K562 (cell line): ENCODE measurements at regions not wholly inside any gene's neighbourhood (a gene's known extent, or its start where the extent isn't known, plus 50 kb on each side); places are given as distances from the start of the nearest gene placed in this dataset.

Source experiments
- ATAC-seq: fragments of 200-7000 bp; cut with Tn5 transposase; 3 replicates; pipeline ENCODE4 v1.9.1; 2020; ENCODE audit warnings: moderate library complexity
- BruUV-seq: library from RNA; stranded (reverse); fragments of 400-500 nt; replicated peaks from 2 replicates; lab custom pipeline; 2021; lab: Mats Ljungman, UMichigan
- CTCF ChIA-PET: fragments of 300-600 bp; formaldehyde crosslinking; extraction: SDS; loops from one replicate; lab custom pipeline; 2021; ENCODE audit warnings: low intra/inter-chr PET ratio; lab: Yijun Ruan, JAX
- POLR2A ChIA-PET: fragments of 300-600, 350-650 bp; sonication (Branson Sonifier 250); formaldehyde crosslinking; extraction: SDS; loops from one replicate; lab custom pipeline; 2021; ENCODE audit warnings: antibody characterized with exemption, inconsistent platforms; lab: Yijun Ruan, JAX
- DNase-seq, 4 experiments: peaks; one replicate each; pipeline versions ENCODE4 v3.0.0 to v3.0.0-alpha.2; 2011 to 2018; ENCODE audit warnings: low spot score in 3 of 4, mixed read lengths in 3 of 4; ENCODE audit errors: extremely low read depth in 1 of 4
- FAIRE-seq: peaks from 2 replicates; lab custom pipeline; 2011; peaks lifted over from hg19 to GRCh38; lab: Jason Lieb, UNC
- H2AFZ ChIP-seq: 2 replicates; pipeline ENCODE4 v1.6.0; 2011; ENCODE audit warnings: low read depth, low read length, control low read depth, inconsistent platforms
- H3K27ac ChIP-seq: fragments of 200-600 bp; 3 replicates; pipeline ENCODE4 v1.8.0; 2011; ENCODE audit warnings: low read depth, mild to moderate bottlenecking, control low read depth, inconsistent platforms, low read length, moderate library complexity, mixed read lengths; ENCODE audit errors: extremely low read depth
- H3K27me3 ChIP-seq, 2 experiments: fragments of 300-600 bp in 1 of 2; 2 replicates in 1 of 2; 3 replicates in 1 of 2; pipeline versions ENCODE4 v1.6.0 to v1.8.0; 2011; ENCODE audit warnings: inconsistent platforms in 2 of 2, low read length in 2 of 2, mild to moderate bottlenecking in 1 of 2, mixed read lengths in 1 of 2, moderate library complexity in 1 of 2; ENCODE audit not compliant: control insufficient read depth in 2 of 2, insufficient read depth in 2 of 2
- H3K36me3 ChIP-seq: fragments of 300-600 bp; 3 replicates; pipeline ENCODE4 v1.8.0; 2011; ENCODE audit warnings: mild to moderate bottlenecking, low read length, inconsistent platforms; ENCODE audit not compliant: control insufficient read depth, insufficient read depth
- H3K4me1 ChIP-seq, 2 experiments: fragments of 200-600 bp in 1 of 2; replicated peaks in 1 of 2; 2 replicates in 1 of 2; 3 replicates in 1 of 2; pipeline versions ENCODE4 v1.5.1 to v1.8.0; 2011; ENCODE audit warnings: inconsistent platforms in 2 of 2, low read length in 2 of 2, mild to moderate bottlenecking in 1 of 2, mixed read lengths in 1 of 2, moderate library complexity in 1 of 2; ENCODE audit not compliant: control insufficient read depth in 2 of 2, insufficient read depth in 2 of 2
- H3K4me2 ChIP-seq: 2 replicates; pipeline ENCODE4 v1.6.1; 2011; ENCODE audit warnings: low read length, control low read depth, inconsistent platforms, mixed read lengths; ENCODE audit not compliant: insufficient read depth
- H3K4me3 ChIP-seq: fragments of 200-600 bp; sonication (generic), shearing (Covaris generic); 2 replicates; pipeline ENCODE4 v1.5.1; 2016; ENCODE audit warnings: control low read depth, inconsistent platforms
- H3K79me2 ChIP-seq: fragments of 200-600 bp; 3 replicates; pipeline ENCODE4 v1.8.0; 2011; ENCODE audit warnings: low read length, inconsistent platforms; ENCODE audit not compliant: control insufficient read depth, insufficient read depth
- H3K9ac ChIP-seq, 2 experiments: 2 replicates each; pipeline versions ENCODE4 v1.6.0 to v1.6.1; 2011; ENCODE audit warnings: low read depth in 2 of 2, low read length in 2 of 2, control low read depth in 1 of 2, inconsistent platforms in 1 of 2, mild to moderate bottlenecking in 1 of 2, mixed read lengths in 1 of 2; ENCODE audit not compliant: insufficient read depth in 1 of 2
- H3K9me1 ChIP-seq: one replicate; pipeline ENCODE4 v1.6.0; 2011; ENCODE audit warnings: inconsistent platforms, mild to moderate bottlenecking, low read length, moderate library complexity; ENCODE audit not compliant: control insufficient read depth, insufficient read depth
- H3K9me3 ChIP-seq: replicated peaks from 2 replicates; pipeline ENCODE4 v1.5.1; 2011; ENCODE audit warnings: low read depth, low read length, inconsistent platforms; ENCODE audit not compliant: control insufficient read depth, insufficient read depth
- H4K20me1 ChIP-seq: replicated peaks from 2 replicates; pipeline ENCODE4 v1.6.1; 2011; ENCODE audit warnings: low read length, inconsistent platforms, mixed read lengths; ENCODE audit not compliant: control insufficient read depth, insufficient read depth
- EGR1 ChIP-seq: fragments of 450-650 bp; conservative IDR thresholded peaks from 2 replicates; pipeline ENCODE4 v1.6.1; 2017; ENCODE audit warnings: mild to moderate bottlenecking
- ETS1 ChIP-seq: conservative IDR thresholded peaks from 2 replicates; pipeline ENCODE4 v1.6.1; 2011; ENCODE audit warnings: low read depth, mild to moderate bottlenecking, low read length; ENCODE audit not compliant: control insufficient read depth
- GABPB1 ChIP-seq: sonication (generic); formaldehyde crosslinking; IDR thresholded peaks from 2 replicates; pipeline ENCODE4 v1.8.0; 2022; ENCODE audit warnings: mild to moderate bottlenecking, missing genetic modification reagents
- LARP7 ChIP-seq: fragments of 450-650 bp; IDR thresholded peaks from 2 replicates; pipeline ENCODE4 v1.6.1; 2016
- MTF1 ChIP-seq: fragments of 250-450 bp; sonication (Bioruptor Pico); IDR thresholded peaks from 2 replicates; pipeline ENCODE4 v1.9.0; 2021; ENCODE audit warnings: moderate library complexity, mild to moderate bottlenecking, inconsistent platforms, borderline replicate concordance
- NUFIP1 ChIP-seq: fragments of 450-650 bp; IDR thresholded peaks from 2 replicates; pipeline ENCODE4 v1.6.1; 2018; ENCODE audit not compliant: partially characterized antibody
- SREBF2 ChIP-seq: sonication (generic); formaldehyde crosslinking; IDR thresholded peaks from 2 replicates; pipeline ENCODE4 v1.4.0; 2020; ENCODE audit warnings: mild to moderate bottlenecking, missing genetic modification reagents
- SRSF1 ChIP-seq: fragments of 200-400 bp; formaldehyde crosslinking; IDR thresholded peaks from 2 replicates; pipeline ENCODE4 v1.6.1; 2017; ENCODE audit warnings: mild to moderate bottlenecking, low read depth, low read length, moderate library complexity
- ZFP91 ChIP-seq: sonication (generic); formaldehyde crosslinking; IDR thresholded peaks from 2 replicates; pipeline ENCODE4 v1.8.0; 2022; ENCODE audit warnings: mild to moderate bottlenecking, missing genetic modification reagents
- ZNF354B ChIP-seq: fragments of 250-450 bp; sonication (Bioruptor Pico); IDR thresholded peaks from 2 replicates; pipeline ENCODE4 v1.4.0; 2020
- ZNF695 ChIP-seq: fragments of 450-650 bp; formaldehyde crosslinking; IDR thresholded peaks from 2 replicates; pipeline ENCODE4 v1.4.0; 2020; ENCODE audit warnings: mild to moderate bottlenecking, moderate library complexity
- WGBS: fragments of 100-300 bp; shearing (Covaris generic); methylation state at CpG from one replicate; pipeline ENCODE4 v1.1.6; 2016; ENCODE audit warnings: low coverage, mixed read lengths; ENCODE audit not compliant: insufficient coverage; ENCODE audit errors: missing lambda C conversion rate; 5-methylcytosine and 5-hydroxymethylcytosine counted together
- in situ Hi-C: fragments of 300-500 bp; cut with MboI; formaldehyde crosslinking; loops from 4 replicates; pipeline ENCODE4 v1.15.0; 2018; ENCODE audit warnings: inconsistent platforms, mixed read lengths
- intact Hi-C: fragments of 100-400 bp; cut with micrococcal nuclease; formaldehyde crosslinking; loops from 2 replicates; pipeline ENCODE4 v1.14.2; 2022
- TF ChIP-seq, protein P1 (sequence below), 2 experiments: fragments of 250-450 bp in 1 of 2; fragments of 450-650 bp in 1 of 2; sonication (Bioruptor Pico) in 1 of 2; IDR thresholded peaks; 2 replicates each; pipeline versions ENCODE4 v1.6.1 to v1.8.0; 2016 to 2021; ENCODE audit warnings: mild to moderate bottlenecking in 2 of 2, moderate library complexity in 2 of 2, missing compliant biosample characterization in 1 of 2, missing genetic modification characterization in 1 of 2
- TF ChIP-seq, protein P2 (sequence below): fragments of 200-800 bp; sonication (Bioruptor generic); IDR thresholded peaks from 2 replicates; pipeline ENCODE4 v1.6.1; 2016; ENCODE audit warnings: missing genetic modification characterization, missing compliant biosample characterization

DNA sequence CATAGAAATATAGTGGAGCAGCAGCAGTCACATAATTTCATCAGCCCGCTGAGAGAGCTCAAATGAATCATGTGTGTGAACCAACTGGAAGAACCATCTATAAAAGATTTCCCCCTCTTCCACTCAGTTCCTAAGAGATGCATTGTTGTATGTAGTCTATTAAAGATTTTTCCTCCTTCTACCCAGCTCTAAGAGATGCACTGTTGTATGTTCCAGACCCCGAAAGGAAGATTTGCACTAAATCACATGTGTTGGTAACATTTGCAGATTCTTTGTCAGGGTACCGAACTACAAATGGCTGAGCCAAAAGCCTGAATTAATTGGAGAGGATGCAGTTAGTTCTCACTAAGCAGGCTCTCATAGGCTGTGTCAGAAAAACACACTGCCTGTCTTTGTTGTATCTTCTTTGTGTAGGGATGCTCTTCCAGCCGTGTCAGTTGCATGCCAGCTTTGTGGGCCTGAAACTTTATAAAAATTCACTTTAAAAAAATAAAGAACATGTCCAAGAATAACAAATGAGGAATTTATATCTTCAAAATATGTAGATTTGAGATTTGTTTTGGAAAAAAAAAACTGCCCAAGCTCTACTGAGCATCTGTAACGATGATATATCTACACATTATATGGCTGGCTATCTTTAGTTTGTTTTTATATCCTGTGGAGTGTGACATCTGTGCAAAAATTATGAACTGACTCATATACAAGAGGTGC lies 223.1 kb downstream of the MZT1 start:
- Histone ChIP-seq H3K36me3 (no peaks in the 10 kb centered on the region), H3K27me3 (no peaks in the 10 kb centered on the region), H3K9me1 (no peaks in the 10 kb centered on the region), H4K20me1 (no peaks in the 10 kb centered on the region), H3K27ac (no peak overlapping the region), H3K4me2 (no peak overlapping the region), H3K4me3 (no peak overlapping the region), H2AFZ (no peak overlapping the region), H3K9me3 (no peaks in the 10 kb centered on the region), H3K9ac (no peak overlapping the region), H3K79me2 (no peaks in the 10 kb centered on the region), H3K4me1 (no peaks in the 10 kb centered on the region)
- WGBS = 0% methylated on average over 5 of the region's 5 CpGs
- CTCF ChIA-PET = no interaction called here
- ATAC-seq = no peak
- intact Hi-C loops = no loop called here
- in situ Hi-C loops = no loop called here
- DNase-seq = no peak
- no TSS peak for BruUV-seq
- POLR2A ChIA-PET = no interaction called here
- FAIRE-seq = no peak
- no peak for TF ChIP-seq SRSF1
- no peak for TF ChIP-seq GABPB1 (CRISPR knock-in tag)
- TF ChIP-seq EGR1 = no peak
- TF ChIP-seq ZNF354B (CRISPR knock-in tag) = no peak
- no peak for TF ChIP-seq LARP7
- no peak for TF ChIP-seq SREBF2 (CRISPR knock-in tag)
- TF ChIP-seq, protein P1, sequence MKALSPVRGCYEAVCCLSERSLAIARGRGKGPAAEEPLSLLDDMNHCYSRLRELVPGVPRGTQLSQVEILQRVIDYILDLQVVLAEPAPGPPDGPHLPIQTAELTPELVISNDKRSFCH (CRISPR knock-in tag; IDR thresholded peaks at IDR 0.05) = no peak
- TF ChIP-seq, protein P1 (tag; IDR thresholded peaks at IDR 0.05) = no peak
- no peak for TF ChIP-seq ZFP91 (CRISPR knock-in tag)
- TF ChIP-seq MTF1 (CRISPR knock-in tag) = no peak
- no peak for TF ChIP-seq NUFIP1
- TF ChIP-seq, protein P2, sequence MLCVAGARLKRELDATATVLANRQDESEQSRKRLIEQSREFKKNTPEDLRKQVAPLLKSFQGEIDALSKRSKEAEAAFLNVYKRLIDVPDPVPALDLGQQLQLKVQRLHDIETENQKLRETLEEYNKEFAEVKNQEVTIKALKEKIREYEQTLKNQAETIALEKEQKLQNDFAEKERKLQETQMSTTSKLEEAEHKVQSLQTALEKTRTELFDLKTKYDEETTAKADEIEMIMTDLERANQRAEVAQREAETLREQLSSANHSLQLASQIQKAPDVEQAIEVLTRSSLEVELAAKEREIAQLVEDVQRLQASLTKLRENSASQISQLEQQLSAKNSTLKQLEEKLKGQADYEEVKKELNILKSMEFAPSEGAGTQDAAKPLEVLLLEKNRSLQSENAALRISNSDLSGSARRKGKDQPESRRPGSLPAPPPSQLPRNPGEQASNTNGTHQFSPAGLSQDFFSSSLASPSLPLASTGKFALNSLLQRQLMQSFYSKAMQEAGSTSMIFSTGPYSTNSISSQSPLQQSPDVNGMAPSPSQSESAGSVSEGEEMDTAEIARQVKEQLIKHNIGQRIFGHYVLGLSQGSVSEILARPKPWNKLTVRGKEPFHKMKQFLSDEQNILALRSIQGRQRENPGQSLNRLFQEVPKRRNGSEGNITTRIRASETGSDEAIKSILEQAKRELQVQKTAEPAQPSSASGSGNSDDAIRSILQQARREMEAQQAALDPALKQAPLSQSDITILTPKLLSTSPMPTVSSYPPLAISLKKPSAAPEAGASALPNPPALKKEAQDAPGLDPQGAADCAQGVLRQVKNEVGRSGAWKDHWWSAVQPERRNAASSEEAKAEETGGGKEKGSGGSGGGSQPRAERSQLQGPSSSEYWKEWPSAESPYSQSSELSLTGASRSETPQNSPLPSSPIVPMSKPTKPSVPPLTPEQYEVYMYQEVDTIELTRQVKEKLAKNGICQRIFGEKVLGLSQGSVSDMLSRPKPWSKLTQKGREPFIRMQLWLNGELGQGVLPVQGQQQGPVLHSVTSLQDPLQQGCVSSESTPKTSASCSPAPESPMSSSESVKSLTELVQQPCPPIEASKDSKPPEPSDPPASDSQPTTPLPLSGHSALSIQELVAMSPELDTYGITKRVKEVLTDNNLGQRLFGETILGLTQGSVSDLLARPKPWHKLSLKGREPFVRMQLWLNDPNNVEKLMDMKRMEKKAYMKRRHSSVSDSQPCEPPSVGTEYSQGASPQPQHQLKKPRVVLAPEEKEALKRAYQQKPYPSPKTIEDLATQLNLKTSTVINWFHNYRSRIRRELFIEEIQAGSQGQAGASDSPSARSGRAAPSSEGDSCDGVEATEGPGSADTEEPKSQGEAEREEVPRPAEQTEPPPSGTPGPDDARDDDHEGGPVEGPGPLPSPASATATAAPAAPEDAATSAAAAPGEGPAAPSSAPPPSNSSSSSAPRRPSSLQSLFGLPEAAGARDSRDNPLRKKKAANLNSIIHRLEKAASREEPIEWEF (CRISPR knock-in tag) = no peak
- no peak for TF ChIP-seq ZNF695
- TF ChIP-seq ETS1 = no peak
